HG02943 (cell line): ENCODE measurements at regions not wholly inside any gene's neighbourhood (a gene's known extent, or its start where the extent isn't known, plus 50 kb on each side); places are given as distances from the start of the nearest gene placed in this dataset.
A peak's percentile ranks its signal among the peaks of the same experiment; 100 is the strongest.
"Not testable (repeated sequence)": the region's sequence is repeated elsewhere in the genome, so short reads cannot be mapped to it uniquely, and the experiment has no call there.

Source experiments
- ATAC-seq: cut with Tn5 transposase; IDR thresholded peaks from one replicate; pipeline ENCODE4 v1.9.1; 2021; ENCODE audit warnings: mild to moderate bottlenecking, low read depth, moderate library complexity; ENCODE audit not compliant: unreplicated experiment

GRCh38 chrX:77123917-77124316 lies 323.3 kb upstream of the FGF16 start:
- ATAC-seq = not testable (repeated sequence)

GRCh38 chrX:77127571-77127970 lies 319.6 kb upstream of the FGF16 start:
- not testable (repeated sequence) for ATAC-seq

GRCh38 chrX:77143907-77144306 lies 303.3 kb upstream of the FGF16 start:
- no peak for ATAC-seq

GRCh38 chrX:77160301-77160700 lies 286.9 kb upstream of the FGF16 start:
- no peak for ATAC-seq

GRCh38 chrX:77162777-77163176 lies 284.4 kb upstream of the FGF16 start:
- no peak for ATAC-seq

- no peak for ATAC-seq
These were observed 279.2 kb upstream of the FGF16 start for GRCh38 chrX:77167993-77168392.

GRCh38 chrX:77174680-77175519 lies 272.3 kb upstream of the FGF16 start:
- ATAC-seq = no peak

GRCh38 chrX:77200663-77201062 lies 246.5 kb upstream of the FGF16 start:
- ATAC-seq = no peak

- ATAC-seq = no peak
These were observed 224.1 kb upstream of the FGF16 start for GRCh38 chrX:77223046-77223445.

- ATAC-seq = no peak
These were observed 182.7 kb upstream of the FGF16 start for GRCh38 chrX:77264490-77264889.

- no peak for ATAC-seq
These were observed 171.8 kb upstream of the FGF16 start for GRCh38 chrX:77275392-77275791.

- ATAC-seq = no peak
These were observed 170.4 kb upstream of the FGF16 start for GRCh38 chrX:77276742-77277141.

GRCh38 chrX:77277911-77278310 lies 169.3 kb upstream of the FGF16 start:
- no peak for ATAC-seq

- ATAC-seq = not testable (repeated sequence)
These were observed 167.8 kb upstream of the FGF16 start for GRCh38 chrX:77279373-77279772.

- peak; percentile 58 for ATAC-seq
These were observed 153.7 kb upstream of the FGF16 start for GRCh38 chrX:77293331-77293995.

- ATAC-seq = no peak
These were observed 148.9 kb upstream of the FGF16 start for GRCh38 chrX:77298296-77298695.

GRCh38 chrX:77298790-77299189 lies 148.4 kb upstream of the FGF16 start:
- ATAC-seq = no peak

GRCh38 chrX:77299549-77299948 lies 147.6 kb upstream of the FGF16 start:
- ATAC-seq = no peak

- ATAC-seq = no peak
These were observed 105.2 kb upstream of the FGF16 start for GRCh38 chrX:77342004-77342403.

GRCh38 chrX:77346859-77347258 lies 100.3 kb upstream of the FGF16 start:
- ATAC-seq = no peak

GRCh38 chrX:77347572-77347971 lies 99.6 kb upstream of the FGF16 start:
- ATAC-seq = no peak

- no peak for ATAC-seq
These were observed 57.3 kb upstream of the FGF16 start for GRCh38 chrX:77389891-77390290.
